GM23338 (cell line): ENCODE measurements at regions not wholly inside any gene's neighbourhood (a gene's known extent, or its start where the extent isn't known, plus 50 kb on each side); places are given as distances from the start of the nearest gene placed in this dataset.

Source experiments
- CREB1 ChIP-seq: fragments of 250-450 bp; sonication (Bioruptor Pico); IDR thresholded peaks from 2 replicates; pipeline ENCODE4 v1.5.0; 2020; ENCODE audit warnings: low read depth, mild to moderate bottlenecking, moderate library complexity
- EZH2 ChIP-seq: fragments of 200-600 bp; sonication (generic); IDR thresholded peaks from one replicate; pipeline ENCODE4 v1.8.0; 2017; ENCODE audit warnings: antibody characterized with exemption, mild to moderate bottlenecking, low read depth; ENCODE audit not compliant: unreplicated experiment
- EZH2phosphoT487 ChIP-seq: fragments of 200-600 bp; sonication (generic); IDR thresholded peaks from one replicate; pipeline ENCODE4 v1.8.1; 2018; ENCODE audit warnings: antibody characterized with exemption; ENCODE audit not compliant: unreplicated experiment
- JUNB ChIP-seq: IDR thresholded peaks from one replicate; pipeline ENCODE4 v1.6.1; 2016; ENCODE audit warnings: antibody characterized with exemption; ENCODE audit not compliant: unreplicated experiment
- NANOG ChIP-seq: IDR thresholded peaks from 2 replicates; pipeline ENCODE4 v1.6.1; 2016; ENCODE audit warnings: antibody characterized with exemption, borderline replicate concordance
- POLR2AphosphoS5 ChIP-seq: IDR thresholded peaks from 2 replicates; pipeline ENCODE4 v1.6.1; 2016; ENCODE audit warnings: antibody characterized with exemption, low read depth
- STAT1 ChIP-seq: IDR thresholded peaks from one replicate; pipeline ENCODE4 v1.6.1; 2016; ENCODE audit warnings: antibody characterized with exemption; ENCODE audit not compliant: unreplicated experiment
- ZNF114 ChIP-seq: fragments of 250-450 bp; sonication (Bioruptor Pico); IDR thresholded peaks from 2 replicates; pipeline ENCODE4 v1.5.0; 2020; ENCODE audit warnings: mild to moderate bottlenecking, moderate library complexity
- TF ChIP-seq, protein P1 (sequence below), 2 experiments: fragments of 200-600 bp in 1 of 2; sonication (generic) in 1 of 2; conservative IDR thresholded peaks; 2 replicates each; pipeline versions ENCODE4 v1.5.1 to v1.6.1; 2016 to 2017; ENCODE audit warnings: antibody characterized with exemption in 2 of 2, low read depth in 2 of 2, mild to moderate bottlenecking in 2 of 2, moderate library complexity in 1 of 2
- TF ChIP-seq, protein P2 (sequence below): IDR thresholded peaks from 2 replicates; pipeline ENCODE4 v1.6.1; 2016; ENCODE audit warnings: antibody characterized with exemption
- TF ChIP-seq, protein P3 (sequence below): IDR thresholded peaks from one replicate; pipeline ENCODE4 v1.6.1; 2018; ENCODE audit warnings: antibody characterized with exemption; ENCODE audit not compliant: unreplicated experiment

DNA sequence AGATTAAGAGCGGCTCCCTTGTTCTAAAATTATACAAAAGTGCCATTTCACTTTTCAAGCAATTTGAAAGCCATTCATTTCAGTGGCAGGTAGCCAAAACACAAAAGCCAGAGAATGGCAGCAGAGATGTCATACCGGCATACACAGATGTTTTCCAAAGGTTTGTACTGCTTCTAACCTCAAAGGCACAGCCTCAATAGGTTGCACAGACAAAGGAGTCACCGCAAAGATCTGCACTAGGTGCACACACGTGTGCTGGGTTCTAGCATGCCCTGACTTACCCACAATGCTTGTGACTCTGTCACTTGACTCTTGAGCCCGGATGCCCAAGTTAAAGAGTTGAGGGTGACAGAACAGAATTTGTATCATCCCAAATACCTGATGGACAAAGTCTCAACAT lies 448.9 kb upstream of the ADGRL2 start:
- TF ChIP-seq EZH2phosphoT487 (no peak), EZH2 (no peak), STAT1 (no peak), POLR2AphosphoS5 (no peak), JUNB (no peak), CREB1 (CRISPR knock-in tag) (no peak), NANOG (no peak), ZNF114 (CRISPR knock-in tag) (no peak)
- TF ChIP-seq, protein P1, sequence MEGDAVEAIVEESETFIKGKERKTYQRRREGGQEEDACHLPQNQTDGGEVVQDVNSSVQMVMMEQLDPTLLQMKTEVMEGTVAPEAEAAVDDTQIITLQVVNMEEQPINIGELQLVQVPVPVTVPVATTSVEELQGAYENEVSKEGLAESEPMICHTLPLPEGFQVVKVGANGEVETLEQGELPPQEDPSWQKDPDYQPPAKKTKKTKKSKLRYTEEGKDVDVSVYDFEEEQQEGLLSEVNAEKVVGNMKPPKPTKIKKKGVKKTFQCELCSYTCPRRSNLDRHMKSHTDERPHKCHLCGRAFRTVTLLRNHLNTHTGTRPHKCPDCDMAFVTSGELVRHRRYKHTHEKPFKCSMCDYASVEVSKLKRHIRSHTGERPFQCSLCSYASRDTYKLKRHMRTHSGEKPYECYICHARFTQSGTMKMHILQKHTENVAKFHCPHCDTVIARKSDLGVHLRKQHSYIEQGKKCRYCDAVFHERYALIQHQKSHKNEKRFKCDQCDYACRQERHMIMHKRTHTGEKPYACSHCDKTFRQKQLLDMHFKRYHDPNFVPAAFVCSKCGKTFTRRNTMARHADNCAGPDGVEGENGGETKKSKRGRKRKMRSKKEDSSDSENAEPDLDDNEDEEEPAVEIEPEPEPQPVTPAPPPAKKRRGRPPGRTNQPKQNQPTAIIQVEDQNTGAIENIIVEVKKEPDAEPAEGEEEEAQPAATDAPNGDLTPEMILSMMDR (conservative IDR thresholded peaks at IDR 0.05; ENCODE audit: low read depth in 2 of 2) = no peak
- TF ChIP-seq, protein P2, sequence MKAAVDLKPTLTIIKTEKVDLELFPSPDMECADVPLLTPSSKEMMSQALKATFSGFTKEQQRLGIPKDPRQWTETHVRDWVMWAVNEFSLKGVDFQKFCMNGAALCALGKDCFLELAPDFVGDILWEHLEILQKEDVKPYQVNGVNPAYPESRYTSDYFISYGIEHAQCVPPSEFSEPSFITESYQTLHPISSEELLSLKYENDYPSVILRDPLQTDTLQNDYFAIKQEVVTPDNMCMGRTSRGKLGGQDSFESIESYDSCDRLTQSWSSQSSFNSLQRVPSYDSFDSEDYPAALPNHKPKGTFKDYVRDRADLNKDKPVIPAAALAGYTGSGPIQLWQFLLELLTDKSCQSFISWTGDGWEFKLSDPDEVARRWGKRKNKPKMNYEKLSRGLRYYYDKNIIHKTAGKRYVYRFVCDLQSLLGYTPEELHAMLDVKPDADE = no peak
- TF ChIP-seq, protein P3, sequence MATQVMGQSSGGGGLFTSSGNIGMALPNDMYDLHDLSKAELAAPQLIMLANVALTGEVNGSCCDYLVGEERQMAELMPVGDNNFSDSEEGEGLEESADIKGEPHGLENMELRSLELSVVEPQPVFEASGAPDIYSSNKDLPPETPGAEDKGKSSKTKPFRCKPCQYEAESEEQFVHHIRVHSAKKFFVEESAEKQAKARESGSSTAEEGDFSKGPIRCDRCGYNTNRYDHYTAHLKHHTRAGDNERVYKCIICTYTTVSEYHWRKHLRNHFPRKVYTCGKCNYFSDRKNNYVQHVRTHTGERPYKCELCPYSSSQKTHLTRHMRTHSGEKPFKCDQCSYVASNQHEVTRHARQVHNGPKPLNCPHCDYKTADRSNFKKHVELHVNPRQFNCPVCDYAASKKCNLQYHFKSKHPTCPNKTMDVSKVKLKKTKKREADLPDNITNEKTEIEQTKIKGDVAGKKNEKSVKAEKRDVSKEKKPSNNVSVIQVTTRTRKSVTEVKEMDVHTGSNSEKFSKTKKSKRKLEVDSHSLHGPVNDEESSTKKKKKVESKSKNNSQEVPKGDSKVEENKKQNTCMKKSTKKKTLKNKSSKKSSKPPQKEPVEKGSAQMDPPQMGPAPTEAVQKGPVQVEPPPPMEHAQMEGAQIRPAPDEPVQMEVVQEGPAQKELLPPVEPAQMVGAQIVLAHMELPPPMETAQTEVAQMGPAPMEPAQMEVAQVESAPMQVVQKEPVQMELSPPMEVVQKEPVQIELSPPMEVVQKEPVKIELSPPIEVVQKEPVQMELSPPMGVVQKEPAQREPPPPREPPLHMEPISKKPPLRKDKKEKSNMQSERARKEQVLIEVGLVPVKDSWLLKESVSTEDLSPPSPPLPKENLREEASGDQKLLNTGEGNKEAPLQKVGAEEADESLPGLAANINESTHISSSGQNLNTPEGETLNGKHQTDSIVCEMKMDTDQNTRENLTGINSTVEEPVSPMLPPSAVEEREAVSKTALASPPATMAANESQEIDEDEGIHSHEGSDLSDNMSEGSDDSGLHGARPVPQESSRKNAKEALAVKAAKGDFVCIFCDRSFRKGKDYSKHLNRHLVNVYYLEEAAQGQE = no peak
